T47D (cell line): ENCODE measurements at regions not wholly inside any gene's neighbourhood (a gene's known extent, or its start where the extent isn't known, plus 50 kb on each side); places are given as distances from the start of the nearest gene placed in this dataset.
A peak's percentile ranks its signal among the peaks of the same experiment; 100 is the strongest.

ENCODE experiments used
- DNase-seq, 2 experiments: peaks; one replicate each; pipeline versions ENCODE4 v3.0.0 to v3.0.0-alpha.2; 2011 to 2012; ENCODE audit warnings: low read depth in 1 of 2, low spot score in 1 of 2
- JUND ChIP-seq: IDR thresholded peaks from 2 replicates; pipeline ENCODE4 v1.6.1; 2012; ENCODE audit warnings: low read depth
- in situ Hi-C: cut with HindIII; loops from 2 replicates; pipeline ENCODE4 v1.10.0; 2016; ENCODE audit warnings: low sequenced_read_pairs, low pct_unique_long_range_greater_than_20kb

DNA sequence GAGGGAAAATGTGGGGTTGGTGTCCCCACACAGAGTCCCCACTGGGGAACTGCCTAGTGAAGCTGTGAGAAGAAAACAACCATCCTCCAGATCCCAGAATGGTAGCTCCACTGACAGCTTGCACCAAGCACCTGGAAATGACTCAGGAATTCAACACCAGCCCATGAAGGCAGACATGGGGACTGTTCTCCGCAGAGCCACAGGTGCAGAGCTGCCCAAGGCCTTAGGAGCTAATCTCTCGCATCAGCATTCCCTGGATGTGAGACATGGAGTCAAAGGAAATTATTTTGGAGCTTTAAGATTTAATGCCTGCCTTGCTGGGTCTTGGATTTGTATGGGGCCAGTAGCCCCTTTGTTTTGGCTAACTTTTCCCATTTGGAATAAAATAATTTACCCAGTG is 367.9 kb downstream of the FAM133A start:
- no peak for TF ChIP-seq JUND
- no peak for DNase-seq
- in situ Hi-C loops, result no loop called here

DNA sequence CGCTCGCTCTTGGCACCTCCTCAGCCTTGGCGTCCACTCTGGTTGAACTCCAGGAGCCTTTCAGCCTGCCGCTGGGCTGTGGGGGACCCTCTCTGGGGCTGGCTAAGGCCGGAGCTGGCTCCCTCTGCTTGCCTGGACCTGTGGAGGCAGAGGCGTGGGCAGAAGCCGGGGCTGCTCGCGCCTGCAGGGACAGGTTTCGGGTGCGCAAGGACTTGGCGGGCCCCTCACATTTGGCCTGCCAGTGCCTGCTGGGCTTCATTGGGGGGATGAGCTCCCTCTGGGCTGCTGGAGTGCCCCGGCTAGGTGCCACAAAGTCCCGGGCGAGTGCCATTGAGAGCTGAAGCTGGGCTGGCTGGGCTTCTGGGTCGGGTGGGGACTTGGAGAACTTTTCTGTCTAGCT is 371.7 kb downstream of the FAM133A start:
- in situ Hi-C loops, result no loop called here
- no peak for TF ChIP-seq JUND
- no peak for DNase-seq

DNA sequence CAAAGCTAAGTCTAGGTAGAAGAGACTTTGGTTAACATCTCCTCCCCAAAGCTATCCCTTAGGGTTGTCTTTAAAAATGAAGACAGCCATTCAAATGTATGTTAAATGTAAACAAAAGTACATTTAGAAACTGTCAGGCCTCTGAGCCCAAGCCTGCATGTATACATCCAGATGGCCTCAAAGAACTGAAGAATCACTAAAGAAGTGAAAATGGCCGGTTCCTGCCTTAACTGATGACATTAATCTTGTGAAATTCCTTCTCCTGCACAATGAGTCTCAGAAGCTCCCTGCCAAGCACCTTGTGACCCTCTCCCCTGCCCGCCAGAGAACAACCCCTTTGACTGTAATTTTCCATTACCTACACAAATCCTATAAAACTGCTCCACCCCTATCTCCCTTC is 377.9 kb downstream of the FAM133A start:
- DNase-seq, result no peak
- in situ Hi-C loops, result no loop called here
- TF ChIP-seq JUND, result no peak

DNA sequence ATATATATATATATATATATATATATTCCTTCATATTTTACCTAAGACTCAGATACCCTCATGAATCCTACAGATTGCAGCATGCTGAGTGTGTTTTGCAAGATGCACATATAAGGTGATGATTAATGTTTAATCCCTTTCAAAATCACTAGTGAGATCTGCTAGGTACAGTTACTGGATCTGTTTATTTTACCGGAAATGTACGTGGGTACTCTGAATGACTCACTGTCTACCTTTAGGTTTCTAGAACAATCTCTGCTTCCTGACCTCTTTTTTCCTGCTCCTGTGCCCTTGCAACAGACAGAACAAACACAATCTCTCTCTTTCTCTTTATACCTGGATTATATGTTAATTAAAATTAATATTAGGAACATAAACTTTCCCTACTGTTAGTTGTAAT is 379.6 kb downstream of the FAM133A start:
- in situ Hi-C loops, result no loop called here
- no peak for DNase-seq
- TF ChIP-seq JUND, result no peak

DNA sequence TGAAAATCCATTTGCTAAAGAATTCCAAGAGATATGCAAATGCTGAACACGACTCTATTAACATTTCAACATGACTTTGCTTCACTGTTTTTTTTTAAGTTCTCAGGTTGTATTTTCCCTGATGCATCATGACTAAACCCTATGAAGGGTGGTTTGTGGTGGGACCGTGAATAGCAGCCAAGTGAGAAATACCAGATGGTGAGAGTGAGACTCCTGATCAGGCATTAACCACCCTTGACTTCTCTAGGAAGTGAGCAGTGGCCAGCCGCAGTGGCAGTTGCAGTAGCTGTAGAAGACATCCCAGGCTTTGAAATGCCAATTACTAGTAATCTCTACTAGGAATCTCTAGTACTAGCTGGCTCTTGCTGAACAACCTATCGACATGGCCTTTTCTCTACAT is 383.4 kb downstream of the FAM133A start:
- in situ Hi-C loops, result no loop called here
- no peak for TF ChIP-seq JUND
- DNase-seq, result no peak

DNA sequence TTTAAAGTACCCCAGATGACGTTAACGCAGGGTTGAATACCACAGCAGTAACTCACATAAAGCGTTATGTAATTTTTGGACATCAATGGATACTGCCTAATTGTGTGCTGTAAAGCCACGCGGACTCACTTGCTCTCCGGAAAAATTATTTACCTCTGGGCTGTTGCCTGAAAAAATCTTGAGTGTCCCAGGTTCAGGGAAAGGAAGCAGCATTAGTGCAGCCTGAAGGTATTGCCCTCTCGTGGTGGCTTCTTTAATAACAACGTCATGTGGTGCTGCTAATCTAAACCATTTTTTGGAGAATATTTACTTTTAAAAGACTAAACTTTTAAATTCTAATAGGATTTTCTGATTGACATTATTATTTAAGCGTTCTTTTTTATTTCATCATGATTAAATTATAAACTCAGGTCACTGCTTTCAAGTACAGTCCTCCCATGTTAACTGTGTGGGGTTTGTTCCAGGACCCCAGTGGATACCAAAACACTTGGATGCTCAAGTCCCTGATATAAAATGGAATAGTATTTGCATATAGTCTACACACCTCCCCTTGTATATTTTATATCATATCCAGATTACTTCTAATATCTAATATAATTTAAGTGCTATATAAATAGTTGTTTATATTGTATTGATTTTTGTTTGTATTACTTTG is 384.8 kb downstream of the FAM133A start:
- TF ChIP-seq JUND, result no peak
- DNase-seq, result peak in 1 of 2 experiments; percentile 42
- in situ Hi-C loops, result no loop called here

DNA sequence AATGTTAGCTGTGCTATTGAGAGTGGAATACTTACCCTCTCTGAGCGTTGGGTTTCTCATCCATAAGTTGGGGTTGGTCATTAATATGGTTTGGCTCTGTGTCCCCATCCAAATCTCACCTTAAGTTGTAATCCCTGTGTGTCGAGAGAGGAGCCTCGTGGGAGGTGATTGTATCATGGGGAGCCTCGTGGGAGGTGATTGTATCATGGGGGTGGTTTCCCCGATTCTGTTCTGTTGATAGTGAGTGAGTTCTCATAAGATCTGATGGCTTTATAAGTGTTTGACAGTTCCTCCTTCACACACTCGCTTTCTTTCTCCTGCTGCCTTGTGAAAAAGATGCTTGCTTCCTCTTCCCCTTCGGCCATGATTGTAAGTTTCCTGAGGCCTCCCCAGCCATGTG is 391.1 kb downstream of the FAM133A start:
- no peak for TF ChIP-seq JUND
- in situ Hi-C loops, result no loop called here
- no peak for DNase-seq

DNA sequence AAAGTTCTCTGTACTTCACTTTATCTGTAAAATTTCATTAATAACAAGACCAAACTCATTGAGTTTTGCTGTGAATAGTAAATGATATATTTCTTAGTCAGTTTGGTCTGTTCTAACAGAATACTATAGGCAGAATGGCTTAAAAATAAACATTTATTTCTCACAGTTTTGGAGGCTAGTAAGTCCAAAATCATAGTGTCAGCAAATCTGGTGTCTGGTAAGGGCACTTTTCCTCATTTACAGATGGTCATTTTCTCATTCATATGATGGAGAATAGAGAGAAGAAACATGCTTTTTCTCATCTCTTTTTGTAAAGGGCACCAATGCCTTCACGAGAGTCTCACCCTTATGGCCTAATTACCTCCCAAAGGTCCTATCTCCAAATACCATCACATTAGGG is 415.1 kb downstream of the FAM133A start:
- DNase-seq, result no peak
- TF ChIP-seq JUND, result no peak
- in situ Hi-C loops, result no loop called here

DNA sequence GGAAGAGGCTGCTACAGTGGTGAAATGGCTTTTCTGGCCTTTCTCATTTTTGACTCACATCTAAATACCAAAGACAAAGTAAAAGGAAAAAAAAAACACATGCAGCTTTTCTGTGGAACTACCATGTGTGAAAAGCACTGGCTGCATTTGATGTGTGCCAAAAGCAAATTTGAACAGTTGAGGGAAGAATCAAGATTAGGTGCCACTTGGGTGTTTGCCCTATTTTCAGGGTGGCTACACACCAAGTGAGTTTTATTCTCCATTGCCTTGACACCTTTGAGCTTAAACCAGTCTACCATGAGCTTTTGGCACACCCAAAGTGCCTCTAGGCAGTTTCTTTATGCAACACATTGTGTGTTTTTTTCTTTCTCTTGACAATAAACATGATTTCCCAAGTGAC is 423.9 kb downstream of the FAM133A start:
- in situ Hi-C loops, result no loop called here
- peak in 1 of 2 experiments; percentile 0 for DNase-seq
- no peak for TF ChIP-seq JUND

DNA sequence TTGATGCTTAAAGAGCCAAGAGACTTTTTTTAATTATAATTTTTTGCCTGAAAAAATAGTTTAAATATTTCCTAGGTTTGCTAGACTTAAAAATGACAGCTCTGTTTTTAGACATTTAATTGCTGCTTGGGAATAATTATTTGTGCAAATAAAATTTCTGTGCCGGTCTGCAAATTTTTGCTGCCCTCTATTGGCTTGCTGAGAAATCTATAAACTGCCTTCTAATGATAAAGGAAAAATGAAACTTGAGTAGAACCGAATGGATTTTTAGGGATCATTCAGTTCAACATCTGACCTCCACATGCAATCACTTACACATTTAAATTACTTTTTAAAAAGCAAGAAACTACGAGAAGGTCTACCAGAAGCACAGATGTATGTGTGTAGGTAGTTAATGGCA is 434.0 kb downstream of the FAM133A start:
- in situ Hi-C loops, result no loop called here
- no peak for TF ChIP-seq JUND
- DNase-seq, result no peak

DNA sequence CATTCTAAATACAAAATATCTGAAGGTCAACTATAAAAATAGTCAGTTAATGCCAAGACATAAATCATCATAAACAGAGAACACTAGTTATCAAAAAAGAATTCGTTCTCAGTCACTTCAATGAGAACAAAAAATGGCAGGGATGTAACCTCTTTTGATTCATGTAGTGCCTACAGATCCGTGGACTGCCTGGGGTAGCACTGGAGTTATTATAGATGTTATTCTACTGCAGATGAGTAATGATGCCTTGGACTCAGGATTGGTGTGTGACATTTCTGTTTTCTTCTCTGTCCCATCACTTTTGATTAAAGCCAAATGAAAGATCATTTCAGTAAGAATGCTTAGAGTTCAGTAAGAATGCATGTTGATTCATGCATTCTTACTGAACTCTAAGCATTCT is 440.4 kb downstream of the FAM133A start:
- in situ Hi-C loops, result no loop called here
- DNase-seq, result no peak
- no peak for TF ChIP-seq JUND

DNA sequence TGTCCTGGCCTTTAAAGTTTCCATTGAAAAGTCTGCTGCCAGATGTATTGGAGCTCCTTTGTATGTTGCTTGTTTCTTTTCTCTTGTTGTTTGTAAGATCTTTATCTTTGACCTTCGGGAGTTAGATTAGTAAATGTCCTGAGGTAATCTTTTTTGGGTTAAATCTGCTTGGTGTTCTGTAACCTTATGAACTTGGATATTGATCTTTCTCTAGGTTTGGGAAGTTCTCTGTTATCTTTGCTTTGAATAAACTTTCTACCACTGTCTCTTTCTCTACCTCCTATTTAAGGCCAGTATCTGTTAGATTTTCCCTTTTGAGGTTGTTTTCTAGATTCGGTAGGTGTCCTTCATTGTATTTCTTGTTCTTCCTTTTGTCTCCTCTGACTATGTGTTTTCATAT is 447.8 kb downstream of the FAM133A start:
- TF ChIP-seq JUND, result no peak
- in situ Hi-C loops, result no loop called here
- DNase-seq, result no peak

DNA sequence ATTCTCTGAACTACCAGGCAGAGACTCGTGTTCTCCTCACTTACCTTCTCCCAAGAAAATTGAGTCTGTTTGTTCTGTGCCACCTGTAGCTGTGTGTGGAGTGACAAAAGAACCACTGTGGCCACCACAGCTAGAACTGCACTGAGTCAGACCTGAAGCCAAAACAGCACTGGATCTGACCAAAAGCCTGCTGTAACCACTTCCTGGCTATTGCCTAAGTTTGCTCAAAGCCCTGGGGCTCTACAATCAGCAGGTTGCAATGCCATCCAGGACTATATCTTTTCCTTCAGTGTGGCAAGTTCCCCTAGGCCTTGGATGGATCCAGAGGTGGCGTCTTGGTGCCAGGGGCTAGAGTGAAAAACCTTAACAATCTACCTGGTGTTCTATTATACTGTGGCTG is 449.1 kb downstream of the FAM133A start:
- no peak for DNase-seq
- in situ Hi-C loops, result no loop called here
- TF ChIP-seq JUND, result no peak

DNA sequence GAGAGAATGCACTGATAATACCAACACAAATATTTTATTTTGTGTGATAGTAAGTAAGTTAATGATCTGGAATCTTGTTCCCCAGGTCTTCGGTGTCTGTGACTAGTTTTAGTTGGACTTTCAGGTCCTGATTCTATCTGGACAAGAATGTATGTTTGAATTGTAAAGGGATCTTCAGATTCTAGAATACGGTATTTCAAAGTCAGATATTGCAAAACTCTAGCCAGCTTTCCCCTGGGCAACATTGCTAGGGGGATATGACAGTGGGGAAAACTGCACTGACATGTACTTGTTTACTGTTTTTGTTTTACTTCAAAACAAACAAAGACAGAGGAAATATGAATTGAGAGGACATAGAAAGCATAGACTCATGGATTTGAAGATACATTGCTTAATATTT is 489.0 kb downstream of the FAM133A start:
- in situ Hi-C loops, result no loop called here
- DNase-seq, result no peak
- TF ChIP-seq JUND, result no peak
